ENCODE measurements at regions not wholly inside any gene's neighbourhood (a gene's known extent, or its start where the extent isn't known, plus 50 kb on each side); places are given as distances from the start of the nearest gene placed in this dataset.

- no peak for TF ChIP-seq ZNF274 (IDR thresholded peaks at IDR 0.05; ENCODE audit: low read depth, low read length)
- no peak for TF ChIP-seq YY1 (IDR thresholded peaks at IDR 0.05; ENCODE audit: insufficient read depth, insufficient read length)
Observed at GRCh38 chr4:72954811-72955210, 114.7 kb downstream of the COX18 start.
